GM18861 (cell line): ENCODE measurements at regions not wholly inside any gene's neighbourhood (a gene's known extent, or its start where the extent isn't known, plus 50 kb on each side); places are given as distances from the start of the nearest gene placed in this dataset.
"Not testable (repeated sequence)": the region's sequence is repeated elsewhere in the genome, so short reads cannot be mapped to it uniquely, and the experiment has no call there.

Experiments
- ATAC-seq: cut with Tn5 transposase; IDR thresholded peaks from one replicate; pipeline ENCODE4 v1.9.1; 2021; ENCODE audit not compliant: unreplicated experiment

DNA sequence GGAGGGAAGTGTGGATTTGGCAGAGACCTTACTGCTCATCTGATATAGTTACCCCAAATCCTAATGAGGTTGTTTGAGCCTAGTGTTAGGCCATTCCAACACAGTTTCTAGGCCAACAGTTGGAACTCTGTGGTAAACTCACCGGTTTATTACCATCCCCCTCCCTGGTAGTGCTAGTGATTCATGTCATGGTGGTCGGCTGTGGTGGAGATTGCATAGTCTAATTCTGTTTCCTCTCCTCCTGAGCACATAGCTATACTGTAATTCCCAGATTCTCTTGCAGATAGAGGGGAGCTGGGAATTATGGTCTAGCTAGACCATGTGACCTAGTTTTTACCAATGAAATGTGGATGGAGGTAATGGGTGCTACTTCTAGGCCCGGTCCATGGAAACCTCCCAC is 123.7 kb upstream of the KIF26B start:
- no peak for ATAC-seq

DNA sequence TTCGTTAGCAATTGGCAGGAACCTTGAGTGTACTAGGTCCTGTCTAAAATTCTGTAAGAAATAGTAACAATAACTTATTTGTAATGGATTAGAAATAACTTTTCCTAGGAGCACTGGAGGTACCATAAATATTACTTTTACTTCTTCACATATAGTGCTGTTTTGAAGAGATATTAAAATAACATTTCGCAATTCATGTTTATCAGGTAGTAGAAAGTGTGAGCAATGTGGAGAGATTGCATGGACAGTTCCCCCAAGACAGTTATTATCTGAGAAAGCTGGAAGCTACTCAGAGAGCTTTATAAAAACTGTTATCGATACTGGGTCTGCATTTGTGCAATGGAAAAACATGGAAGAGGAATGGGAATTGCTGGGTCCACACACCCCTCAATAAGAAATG is 128.5 kb upstream of the KIF26B start:
- no peak for ATAC-seq

DNA sequence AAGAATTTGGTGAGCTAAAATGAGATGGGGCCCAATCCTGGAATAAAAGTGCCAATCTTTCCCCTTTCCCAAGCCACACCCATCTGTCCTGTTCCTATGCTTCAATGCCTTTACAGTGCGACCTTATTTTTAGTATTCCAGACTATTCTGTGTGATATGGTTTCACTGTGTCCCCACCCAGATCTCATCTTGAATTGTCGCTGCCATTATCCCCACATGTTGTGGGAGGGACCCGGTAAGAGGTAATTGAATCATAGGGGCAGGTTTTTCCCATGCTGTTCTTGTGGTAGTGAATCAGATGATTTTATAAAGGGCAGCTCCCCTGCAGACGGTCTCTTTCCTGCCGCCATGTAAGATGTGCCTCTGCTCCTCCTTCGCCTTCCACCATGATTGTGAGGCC is 129.3 kb upstream of the KIF26B start:
- no peak for ATAC-seq

DNA sequence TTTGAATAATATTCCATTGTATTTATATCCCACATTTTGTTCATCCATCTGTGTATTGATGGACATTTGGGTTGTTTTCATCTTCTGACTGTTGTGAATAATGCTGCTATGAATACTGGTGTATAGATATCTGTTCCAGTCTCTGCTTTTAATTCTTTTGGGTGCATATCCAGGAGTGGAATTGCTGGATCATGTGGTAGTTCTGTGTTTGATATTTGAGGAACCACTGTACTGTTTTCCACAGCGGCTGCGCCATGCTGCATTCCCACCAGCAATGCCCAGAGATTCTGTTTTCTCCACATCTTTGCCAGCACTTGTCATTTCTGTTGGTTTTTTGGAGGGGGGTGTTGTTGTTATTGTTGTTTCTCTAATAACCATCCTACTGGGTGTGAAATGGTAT is 131.6 kb upstream of the KIF26B start:
- no peak for ATAC-seq

DNA sequence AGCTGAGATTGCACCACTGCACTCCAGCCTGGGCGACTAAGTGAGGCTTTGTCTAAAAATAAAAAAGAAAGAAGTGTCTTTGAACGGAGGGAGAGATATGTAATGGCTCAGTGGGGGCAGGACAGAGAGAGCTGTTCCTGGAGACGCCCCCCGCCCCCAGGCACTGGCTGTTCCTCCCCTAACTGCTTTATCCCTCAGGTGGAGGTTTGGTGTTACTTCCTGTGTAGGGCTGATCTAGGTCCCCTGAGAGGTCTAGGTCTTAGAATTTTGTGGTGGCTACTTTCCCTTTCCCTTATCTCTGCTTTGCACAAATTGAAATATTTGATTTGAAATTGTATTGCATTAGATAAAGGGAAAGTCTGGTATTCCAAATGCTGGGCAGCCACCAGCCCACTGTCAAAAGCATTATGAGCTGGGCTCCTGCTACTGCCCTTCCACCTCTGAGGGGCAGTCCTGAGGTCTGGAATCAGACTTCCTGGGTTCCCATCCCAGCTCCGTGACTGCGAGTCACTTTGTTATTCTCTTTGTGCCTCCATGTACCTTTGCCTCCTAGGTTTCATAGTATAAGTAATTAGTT is 134.8 kb upstream of the KIF26B start:
- ATAC-seq = peak; percentile 57

DNA sequence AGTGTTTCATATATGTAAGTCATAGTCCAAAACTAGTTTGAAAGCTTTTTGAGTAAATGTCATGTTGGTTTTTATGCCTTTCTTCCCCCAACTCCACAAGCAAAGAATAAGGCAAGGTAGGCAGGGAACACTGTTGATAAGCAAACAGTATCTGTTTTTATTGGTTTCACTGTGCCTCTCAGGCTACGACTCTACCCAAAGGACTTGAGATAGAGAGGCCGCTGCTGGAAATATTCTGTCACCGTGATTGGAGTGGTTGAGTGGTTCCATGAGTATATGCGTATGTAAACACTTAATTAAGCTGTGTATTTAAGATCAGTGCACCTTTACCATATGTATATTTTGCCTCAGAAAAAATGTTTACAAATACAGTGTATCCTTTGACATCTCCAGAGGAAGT is 138.1 kb upstream of the KIF26B start:
- ATAC-seq = no peak

DNA sequence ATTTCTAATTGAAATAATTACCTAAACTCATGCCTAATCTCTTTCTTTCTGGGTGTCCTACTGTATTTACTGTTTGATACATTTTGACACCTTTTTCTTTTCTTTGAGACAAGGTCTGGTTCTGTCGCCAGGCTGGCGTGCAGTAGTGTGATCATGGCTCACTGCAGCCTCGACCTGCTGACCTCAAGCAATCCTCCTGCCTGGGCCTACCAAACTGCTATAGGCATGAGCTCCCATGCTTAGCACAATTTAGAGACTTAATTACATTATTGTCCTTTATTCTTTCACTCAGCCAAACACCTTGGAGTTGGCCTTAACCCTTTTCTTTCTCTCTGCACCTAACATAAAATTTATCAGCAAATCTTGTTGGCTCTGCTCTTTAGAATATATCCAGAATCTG is 139.8 kb upstream of the KIF26B start:
- ATAC-seq = no peak

DNA sequence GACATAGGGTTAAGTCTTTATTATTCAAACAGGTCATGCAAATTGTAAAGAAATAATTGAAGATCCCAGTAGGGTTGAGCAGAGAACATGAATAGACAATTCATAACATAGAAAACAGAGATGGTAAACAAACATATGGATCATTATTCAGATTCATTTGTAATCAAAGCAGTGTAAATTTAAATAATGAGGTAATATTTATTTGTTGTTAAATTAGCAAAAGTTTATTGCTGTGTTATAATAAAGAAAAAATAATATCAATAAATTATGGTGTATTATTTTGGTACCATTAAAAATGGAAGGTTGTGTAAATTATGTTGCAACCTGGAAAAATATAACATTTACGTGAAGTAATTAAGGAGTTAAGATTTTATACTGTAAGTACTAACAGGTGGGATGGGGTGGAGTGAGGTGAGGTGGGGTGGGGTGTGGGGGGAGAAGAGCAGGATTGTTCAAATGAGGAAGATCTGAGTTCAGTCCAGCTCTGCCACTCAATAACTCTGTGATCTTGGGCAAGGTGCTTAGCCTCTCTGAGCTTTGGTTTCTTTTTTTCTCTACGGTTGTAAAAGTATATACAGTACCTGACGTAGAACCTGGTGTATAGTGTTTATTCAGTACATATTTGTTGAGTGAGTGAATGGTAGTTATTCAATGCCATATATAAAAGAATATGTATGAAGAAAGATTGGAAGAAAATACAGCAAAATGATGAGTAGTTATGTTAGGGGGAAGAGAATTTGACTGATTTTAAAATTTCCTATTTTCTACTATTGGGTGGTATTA is 140.3 kb upstream of the KIF26B start:
- no peak for ATAC-seq

DNA sequence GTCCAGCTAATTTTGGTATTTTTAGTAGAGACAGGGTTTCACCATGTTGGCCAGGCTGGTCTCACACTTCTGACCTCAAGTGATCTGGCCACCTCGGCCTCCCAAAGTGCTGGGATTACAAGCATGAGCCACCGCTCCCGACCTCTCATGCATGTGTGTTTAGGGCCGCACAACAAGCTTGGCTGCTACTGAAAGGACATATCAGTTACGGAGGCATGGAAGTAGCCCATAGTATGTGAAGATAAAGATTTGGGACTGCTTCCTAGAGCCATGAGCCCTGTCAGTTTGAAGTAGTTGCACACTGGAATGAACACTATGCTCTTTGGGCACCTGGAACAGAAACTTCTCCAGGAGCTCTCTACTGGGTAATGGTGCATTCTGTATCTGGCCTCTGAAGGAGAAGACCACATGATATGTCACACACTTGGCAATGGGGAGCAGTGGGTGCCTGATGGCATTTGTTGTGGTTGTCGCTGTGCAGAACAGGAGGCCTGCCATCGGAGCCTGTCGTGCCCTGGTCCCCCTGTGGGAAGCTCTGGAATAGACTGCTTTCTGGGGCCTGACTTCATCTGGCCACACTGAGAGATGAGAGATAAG is 144.7 kb upstream of the KIF26B start:
- no peak for ATAC-seq

DNA sequence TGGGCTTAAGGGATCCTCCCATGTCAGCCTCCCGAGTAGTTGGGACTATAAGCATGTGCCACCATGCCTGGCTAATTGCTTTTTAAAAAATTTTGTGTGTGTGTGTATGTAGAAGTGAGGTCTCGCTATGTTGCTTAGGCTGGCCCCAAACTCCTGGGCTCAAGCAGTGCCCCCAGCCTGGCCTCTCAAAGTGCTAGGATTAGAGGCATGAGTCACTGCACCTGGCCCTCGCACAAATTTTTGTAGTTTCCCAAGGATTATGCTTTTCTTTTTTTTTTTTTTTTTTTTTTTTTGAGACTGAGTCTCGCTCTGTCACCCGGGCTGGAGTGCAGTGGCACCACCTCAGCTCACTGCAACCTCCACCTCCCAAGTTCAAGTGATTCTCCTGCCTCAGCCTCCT is 144.4 kb upstream of the HNRNPU start:
- ATAC-seq = no peak

DNA sequence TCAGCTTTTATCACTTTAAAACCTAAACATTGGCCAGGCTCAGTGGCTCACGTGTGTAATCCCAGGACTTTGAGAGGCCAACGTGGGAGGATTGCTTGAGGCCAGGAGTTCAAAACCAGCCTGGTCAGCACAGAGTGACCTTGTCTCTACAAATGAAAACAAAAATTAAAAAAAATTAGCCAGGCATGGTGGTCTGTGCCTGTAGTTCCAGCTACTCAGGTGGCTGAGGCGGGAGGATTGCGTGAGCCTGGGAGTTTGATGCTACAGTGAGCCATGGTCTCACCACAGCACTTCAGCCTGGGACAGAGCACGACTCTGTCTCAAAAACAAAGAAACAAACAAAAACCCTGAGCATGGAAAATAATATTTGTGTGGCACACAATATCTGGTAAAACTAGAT is 143.5 kb upstream of the HNRNPU start:
- ATAC-seq = no peak

DNA sequence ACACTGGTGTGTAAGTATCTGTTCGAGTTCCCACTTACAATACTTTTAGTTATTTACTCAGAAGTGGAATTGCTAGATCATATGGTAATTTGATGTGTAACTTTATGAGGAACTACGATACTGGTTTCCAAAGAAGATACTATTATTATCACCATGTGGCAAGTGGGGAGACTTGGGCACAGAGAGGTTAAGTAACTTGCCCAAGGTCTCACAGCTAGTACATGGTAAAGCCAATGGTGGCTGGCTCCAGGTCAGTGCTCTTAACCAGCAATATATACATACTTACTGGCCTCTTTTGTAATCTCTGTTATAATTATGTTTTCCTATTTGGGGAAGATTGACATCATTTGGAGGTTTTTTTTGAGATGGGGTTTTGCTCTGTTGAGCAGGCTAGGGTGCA is 138.9 kb upstream of the HNRNPU start:
- no peak for ATAC-seq

DNA sequence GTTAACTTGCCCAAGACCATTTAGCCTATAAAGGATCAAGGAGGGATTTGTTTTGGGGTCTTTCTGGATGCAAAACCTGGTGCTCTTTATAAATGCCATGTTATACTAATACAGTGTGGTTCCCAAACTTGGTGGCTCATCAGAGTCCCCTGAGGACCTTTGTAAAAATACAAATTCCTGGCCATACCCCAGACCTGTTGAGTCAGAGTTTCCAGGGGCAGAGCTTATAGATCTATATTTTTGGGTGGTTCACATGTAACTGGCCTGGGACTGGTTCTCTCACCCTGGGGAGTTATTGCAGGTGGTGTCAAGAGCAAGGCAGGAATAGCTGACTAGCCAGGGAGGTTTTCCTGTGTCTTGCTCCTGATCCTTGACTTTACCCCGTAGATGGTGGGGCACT is 136.9 kb upstream of the HNRNPU start:
- no peak for ATAC-seq

DNA sequence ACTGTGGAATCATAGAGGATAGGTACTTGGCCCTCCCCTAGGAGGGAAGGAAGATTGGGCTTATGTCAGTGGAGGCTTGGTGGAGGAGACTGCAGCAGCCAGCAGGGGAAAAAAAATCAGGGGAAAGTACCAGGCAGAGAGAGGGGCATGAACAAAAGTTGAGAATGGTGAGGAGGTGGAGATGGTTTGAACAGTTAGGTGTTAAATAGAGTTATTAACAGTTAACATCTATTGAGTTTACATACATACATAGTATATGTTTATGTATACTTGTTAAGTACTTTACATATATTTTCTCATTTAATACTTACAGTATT is 136.5 kb upstream of the HNRNPU start:
- no peak for ATAC-seq

DNA sequence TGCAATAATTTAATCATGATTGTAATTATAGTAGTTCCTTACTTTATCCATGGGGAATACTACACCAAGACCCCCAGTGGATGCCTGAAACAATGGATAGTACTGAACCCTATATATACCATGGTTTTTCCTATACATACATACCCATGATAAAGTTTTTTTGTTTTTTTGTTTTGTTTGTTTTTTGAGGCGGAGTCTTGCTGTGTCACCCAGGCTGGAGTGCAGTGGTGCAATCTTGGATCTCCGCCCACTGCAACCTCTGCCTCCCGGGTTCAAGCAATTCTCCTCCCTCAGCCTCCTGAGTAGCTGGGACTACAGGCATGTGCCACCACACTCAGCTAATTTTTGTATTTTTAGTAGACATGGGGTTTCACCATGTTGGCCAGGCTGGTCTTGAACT is 135.3 kb upstream of the HNRNPU start:
- ATAC-seq = not testable (repeated sequence)

DNA sequence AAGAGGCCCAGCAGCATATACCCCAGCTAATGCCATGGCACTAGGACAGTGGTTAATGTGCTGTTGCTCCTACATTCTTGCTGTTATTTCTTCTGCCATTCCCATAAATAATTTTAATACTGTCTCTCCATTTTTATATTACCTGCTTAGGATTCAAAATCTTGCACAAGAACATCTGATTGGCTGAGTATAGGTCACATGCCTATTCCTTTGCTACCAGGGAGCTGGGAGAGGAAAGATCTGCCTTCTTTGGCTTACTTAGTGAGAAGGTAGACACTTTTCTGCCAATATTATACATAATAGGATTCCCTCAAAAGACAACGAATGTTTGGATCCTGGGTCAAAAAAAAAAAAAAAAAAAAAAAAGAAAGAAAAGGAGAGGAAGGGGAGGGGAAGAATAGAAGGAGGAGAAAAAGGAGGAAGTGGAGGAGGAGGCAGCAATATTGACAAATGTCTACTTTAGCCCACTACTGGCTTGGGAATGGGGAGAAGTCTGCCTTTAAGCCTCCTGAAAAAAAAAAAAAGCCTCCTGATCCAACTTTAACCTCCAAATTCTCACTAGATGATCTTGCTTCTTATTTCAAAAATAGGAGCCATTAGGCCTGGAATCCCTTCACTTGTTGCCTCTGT is 134.5 kb upstream of the HNRNPU start:
- no peak for ATAC-seq

DNA sequence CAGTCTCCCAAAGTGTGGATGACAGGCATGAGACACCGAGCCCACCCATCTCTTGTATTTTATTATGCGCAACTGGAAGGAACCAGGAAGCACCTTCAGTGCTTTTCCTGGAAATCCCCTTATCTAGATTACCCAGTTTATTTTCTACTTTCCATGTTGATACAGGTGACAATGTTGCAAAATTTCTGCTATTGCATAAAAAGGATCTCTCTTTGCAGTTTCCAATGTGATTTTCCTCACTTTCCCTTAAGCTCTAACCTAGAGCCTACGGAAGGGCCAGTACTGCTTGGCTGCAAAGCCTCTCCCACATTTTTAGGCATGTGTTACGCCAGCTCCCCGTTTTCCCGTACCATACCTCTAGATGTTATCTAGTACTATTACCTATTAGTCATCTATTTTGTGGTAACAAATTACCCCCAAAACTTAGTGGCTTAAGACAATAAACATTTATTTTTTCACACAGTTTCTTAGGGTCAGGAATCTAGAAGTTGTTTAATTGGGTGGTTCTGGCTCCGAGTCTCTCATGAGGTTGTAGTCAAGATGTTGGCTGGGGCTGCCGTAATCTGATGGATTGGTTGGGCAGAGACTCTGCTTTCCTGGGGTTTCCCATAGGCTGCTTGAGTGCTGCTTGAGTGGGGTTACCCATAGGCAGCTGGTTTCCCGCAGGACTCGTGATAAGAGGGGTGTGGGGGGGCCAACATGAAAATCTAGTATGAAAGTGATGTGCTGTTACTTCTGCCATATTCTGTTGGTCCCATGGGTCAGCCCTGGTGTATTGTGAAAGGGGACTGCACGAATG is 131.5 kb upstream of the HNRNPU start:
- ATAC-seq = no peak

DNA sequence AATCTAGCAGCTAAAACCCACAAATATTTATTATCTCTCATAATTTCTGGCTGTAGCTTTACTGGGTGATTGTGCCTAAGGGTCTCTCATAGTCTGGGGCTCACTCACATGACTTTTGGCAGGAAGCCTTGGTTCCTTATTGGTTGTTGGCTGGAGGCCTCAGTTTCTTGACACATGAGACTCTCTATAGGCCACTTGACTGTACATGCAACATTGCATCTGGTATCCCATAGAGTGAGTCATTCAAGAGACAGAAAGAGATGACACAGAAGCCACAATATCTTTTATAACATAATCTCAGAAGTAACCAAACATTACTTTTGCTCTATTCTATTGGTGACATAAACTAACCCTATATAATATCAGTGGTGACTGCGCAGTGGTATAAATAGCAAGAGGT is 128.5 kb upstream of the HNRNPU start:
- ATAC-seq = no peak

DNA sequence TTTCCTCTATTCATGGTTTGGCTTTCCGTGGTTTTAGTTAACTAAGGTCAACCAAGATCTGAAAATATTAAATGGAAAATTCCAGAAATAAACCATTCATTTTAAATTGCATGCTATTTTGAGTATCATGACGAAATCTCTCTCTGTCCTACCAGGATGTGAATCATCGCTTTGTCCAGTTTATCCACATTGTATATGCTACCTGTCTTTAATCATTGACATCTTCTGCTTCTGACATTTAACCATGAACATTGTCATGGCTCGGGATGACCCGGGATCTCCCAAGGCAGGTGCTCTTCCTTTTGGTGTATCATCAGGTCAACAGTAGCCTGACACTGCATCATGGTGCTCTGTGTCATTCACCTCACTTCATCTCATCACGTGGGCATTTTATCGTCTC is 125.5 kb upstream of the HNRNPU start:
- no peak for ATAC-seq

DNA sequence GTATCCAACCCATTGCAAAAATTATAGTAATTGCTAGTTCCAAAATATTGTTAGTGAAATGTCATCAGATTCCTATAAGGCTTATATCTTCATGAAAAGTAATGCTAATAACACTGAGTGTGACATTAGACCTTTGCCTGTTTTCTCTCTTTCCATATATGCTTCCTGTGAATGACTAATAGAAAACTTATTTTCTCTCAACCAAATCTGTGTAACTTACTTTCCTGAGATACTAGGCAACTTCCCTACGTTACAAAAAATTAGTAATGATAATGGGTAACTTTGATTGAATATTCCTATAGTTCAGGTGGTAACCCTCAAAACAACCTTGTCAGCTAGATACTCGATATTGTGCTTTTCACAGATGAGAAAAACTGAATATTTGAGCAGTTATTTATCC is 124.2 kb upstream of the HNRNPU start:
- ATAC-seq = no peak

DNA sequence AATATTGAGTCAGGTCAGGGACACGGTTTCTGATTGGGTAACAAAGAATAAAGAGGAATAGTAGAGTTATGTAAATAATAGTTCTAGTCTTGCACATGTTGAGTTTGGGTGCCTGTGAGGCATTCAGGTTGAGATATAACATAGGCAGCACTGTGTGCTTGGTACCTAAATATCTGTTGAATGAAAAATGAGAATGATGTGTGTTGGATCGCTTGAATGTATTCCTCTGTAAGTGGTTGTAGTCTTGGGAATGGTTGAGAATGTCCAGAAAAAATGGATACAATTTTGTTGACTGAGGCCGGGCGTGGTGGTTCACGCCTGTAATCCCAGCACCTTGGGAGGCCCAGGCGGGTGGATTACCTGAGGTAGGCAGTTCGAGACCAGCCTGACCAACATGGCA is 116.3 kb upstream of the HNRNPU start:
- ATAC-seq = no peak

DNA sequence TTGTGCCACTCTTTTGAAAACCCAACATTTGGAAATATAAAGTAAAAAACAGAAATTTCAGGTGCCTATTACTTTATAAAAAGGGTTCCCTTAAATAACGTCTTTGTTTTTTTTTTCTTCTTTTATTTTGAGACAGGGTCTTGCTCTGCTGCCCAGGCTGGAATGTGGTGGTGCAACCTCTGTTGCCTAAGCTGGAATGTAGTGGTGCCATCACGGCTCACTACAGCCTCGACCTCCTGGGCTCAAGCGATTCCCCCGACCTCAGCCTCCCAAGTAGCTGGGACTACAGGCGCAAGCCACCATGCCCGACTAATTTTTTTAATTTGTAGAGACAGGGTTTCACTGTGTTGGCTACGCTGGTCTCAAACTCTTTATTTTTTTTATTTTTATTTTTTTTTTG is 110.2 kb upstream of the HNRNPU start:
- ATAC-seq = no peak
